ENCODE measurements at regions not wholly inside any gene's neighbourhood (a gene's known extent, or its start where the extent isn't known, plus 50 kb on each side); places are given as distances from the start of the nearest gene placed in this dataset.

- no peak overlapping the region for H3K27ac ChIP-seq
- no peaks in the 10 kb centered on the region for H3K9me3 ChIP-seq
- no peak overlapping the region for H3K4me3 ChIP-seq
- DNase-seq (no peak), ATAC-seq (ENCODE audit: low FRiP score in 2 of 2) (no peak)
- no peaks in the 10 kb centered on the region for H3K4me1 ChIP-seq
- H3K27me3 ChIP-seq = no peaks in the 10 kb centered on the region
- no peaks in the 10 kb centered on the region for H3K36me3 ChIP-seq
- WGBS, 2 donors = 63 to 69% methylated on average over 6 of the region's 6 CpGs
- TF ChIP-seq POLR2AphosphoS5 (IDR thresholded peaks at IDR 0.05) (no peak), POLR2A (IDR thresholded peaks at IDR 0.05) (no peak), CTCF (IDR thresholded peaks at IDR 0.05) (no peak), EP300 (IDR thresholded peaks at IDR 0.05) (no peak)
These were observed 575.5 kb upstream of the C16orf82 start for GRCh38 chr16:26491101-26491670.

GRCh38 chr16:26491962-26492361 is 574.8 kb upstream of the C16orf82 start:
- H3K4me1 ChIP-seq = no peaks in the 10 kb centered on the region
- H3K9me3 ChIP-seq = no peaks in the 10 kb centered on the region
- H3K36me3 ChIP-seq = no peaks in the 10 kb centered on the region
- no peak overlapping the region for H3K4me3 ChIP-seq
- WGBS, 2 donors = 79 to 88% methylated on average over 6 of the region's 6 CpGs
- TF ChIP-seq EP300 (IDR thresholded peaks at IDR 0.05) (no peak), POLR2AphosphoS5 (IDR thresholded peaks at IDR 0.05) (no peak), CTCF (IDR thresholded peaks at IDR 0.05) (no peak), POLR2A (IDR thresholded peaks at IDR 0.05) (no peak)
- H3K27me3 ChIP-seq = no peaks in the 10 kb centered on the region
- ATAC-seq (ENCODE audit: low FRiP score in 2 of 2) (no peak), DNase-seq (no peak)
- H3K27ac ChIP-seq = no peak overlapping the region

- Histone ChIP-seq H3K9me3 (no peaks in the 10 kb centered on the region), H3K36me3 (no peaks in the 10 kb centered on the region), H3K4me3 (no peak overlapping the region), H3K4me1 (no peaks in the 10 kb centered on the region), H3K27ac (no peak overlapping the region), H3K27me3 (no peaks in the 10 kb centered on the region)
- no peak for TF ChIP-seq CTCF (IDR thresholded peaks at IDR 0.05)
- no peak for TF ChIP-seq POLR2A (IDR thresholded peaks at IDR 0.05)
- TF ChIP-seq EP300 (IDR thresholded peaks at IDR 0.05) = no peak
- no peak for TF ChIP-seq POLR2AphosphoS5 (IDR thresholded peaks at IDR 0.05)
- ATAC-seq (ENCODE audit: low FRiP score in 2 of 2) = no peak
- WGBS, 2 donors = 43 to 47% methylated on average over 1 of the region's 1 CpG
- DNase-seq = no peak
These were observed 573.0 kb upstream of the C16orf82 start for GRCh38 chr16:26493751-26494150.

GRCh38 chr16:26497896-26498295 is 568.8 kb upstream of the C16orf82 start:
- no peak for ATAC-seq (ENCODE audit: low FRiP score in 2 of 2)
- DNase-seq = no peak
- H3K27me3 ChIP-seq = no peaks in the 10 kb centered on the region
- WGBS, 2 donors = 55 to 62% methylated on average over 3 of the region's 3 CpGs
- H3K4me3 ChIP-seq = no peak overlapping the region
- no peaks in the 10 kb centered on the region for H3K4me1 ChIP-seq
- H3K27ac ChIP-seq = no peak overlapping the region
- H3K9me3 ChIP-seq = no peaks in the 10 kb centered on the region
- no peak for TF ChIP-seq POLR2A (IDR thresholded peaks at IDR 0.05)
- no peak for TF ChIP-seq POLR2AphosphoS5 (IDR thresholded peaks at IDR 0.05)
- TF ChIP-seq EP300 (IDR thresholded peaks at IDR 0.05) = no peak
- TF ChIP-seq CTCF (IDR thresholded peaks at IDR 0.05) = no peak
- H3K36me3 ChIP-seq = no peaks in the 10 kb centered on the region

GRCh38 chr16:26500326-26500725 is 566.4 kb upstream of the C16orf82 start:
- ATAC-seq (ENCODE audit: low FRiP score in 2 of 2) (no peak), DNase-seq (no peak)
- H3K27me3 ChIP-seq = no peaks in the 10 kb centered on the region
- no peaks in the 10 kb centered on the region for H3K36me3 ChIP-seq
- no peak overlapping the region for H3K27ac ChIP-seq
- 86 to 90% methylated on average over 6 of the region's 6 CpGs for WGBS, 2 donors
- H3K4me3 ChIP-seq = no peak overlapping the region
- no peaks in the 10 kb centered on the region for H3K4me1 ChIP-seq
- H3K9me3 ChIP-seq = no peaks in the 10 kb centered on the region
- TF ChIP-seq POLR2A (IDR thresholded peaks at IDR 0.05) = no peak

Measured in upper lobe of left lung (tissue), 6 donors.